ENCODE measurements at regions not wholly inside any gene's neighbourhood (a gene's known extent, or its start where the extent isn't known, plus 50 kb on each side); places are given as distances from the start of the nearest gene placed in this dataset.
"Not testable (repeated sequence)": the region's sequence is repeated elsewhere in the genome, so short reads cannot be mapped to it uniquely, and the experiment has no call there.

GRCh38 chr4:79598214-79598613 is 190.2 kb upstream of the GK2 start:
- no peak for DNase-seq
- Histone ChIP-seq H3K27ac (ENCODE audit: low read depth, low read length) (no peak overlapping the region), H3K27me3 (ENCODE audit: insufficient read depth, low read length, poor library complexity, severe bottlenecking) (no peaks in the 10 kb centered on the region), H3K4me1 (ENCODE audit: insufficient read depth, low read length) (no peaks in the 10 kb centered on the region), H3K4me3 (ENCODE audit: low read length) (no peak overlapping the region), H3K36me3 (ENCODE audit: insufficient read depth, low read length) (no peaks in the 10 kb centered on the region), H3K9me3 (ENCODE audit: low read length) (no peaks in the 10 kb centered on the region)
- Mint-ChIP-seq H3K4me3 (no peak overlapping the region), H3K9me3 (peaks cover 0 to 4% (median 0%) of the 10 kb centered on the region in 5 donors), H3K36me3 (peaks cover 0 to 1% (median 0%) of the 10 kb centered on the region in 3 donors), H3K4me1 (no peaks in the 10 kb centered on the region), H3K27ac (no peak overlapping the region), H3K27me3 (peaks cover 3% of the 10 kb centered on the region in 2 donors)
- ChIA-PET CTCF (no interaction called here), POLR2A (no interaction called here)

GRCh38 chr4:79597266-79597665 is 189.2 kb upstream of the GK2 start:
- no peaks in the 10 kb centered on the region for H3K4me1 Mint-ChIP-seq

GRCh38 chr4:79592218-79592617 is 184.2 kb upstream of the GK2 start:
- POLR2A ChIA-PET; H3K27ac Mint-ChIP-seq; H3K36me3 Mint-ChIP-seq; H3K36me3 ChIP-seq (ENCODE audit: insufficient read depth, low read length); H3K4me1 ChIP-seq (ENCODE audit: insufficient read depth, low read length); H3K27me3 Mint-ChIP-seq; H3K27ac ChIP-seq (ENCODE audit: low read depth, low read length); DNase-seq; H3K27me3 ChIP-seq (ENCODE audit: insufficient read depth, low read length, poor library complexity, severe bottlenecking); H3K9me3 Mint-ChIP-seq; CTCF ChIA-PET; H3K4me3 Mint-ChIP-seq; H3K4me1 Mint-ChIP-seq; H3K4me3 ChIP-seq (ENCODE audit: low read length); H3K9me3 ChIP-seq (ENCODE audit: low read length): not testable (repeated sequence)

More at GRCh38 chr4:79597266-79597665, 189.2 kb upstream of the GK2 start:
- H3K9me3 Mint-ChIP-seq: peaks cover 0 to 4% (median 0%) of the 10 kb centered on the region in 5 donors
- Histone ChIP-seq H3K36me3 (ENCODE audit: insufficient read depth, low read length) (no peaks in the 10 kb centered on the region), H3K27ac (ENCODE audit: low read depth, low read length) (no peak overlapping the region), H3K4me3 (ENCODE audit: low read length) (no peak overlapping the region), H3K9me3 (ENCODE audit: low read length) (no peaks in the 10 kb centered on the region), H3K27me3 (ENCODE audit: insufficient read depth, low read length, poor library complexity, severe bottlenecking) (no peaks in the 10 kb centered on the region), H3K4me1 (ENCODE audit: insufficient read depth, low read length) (no peaks in the 10 kb centered on the region)
- H3K36me3 Mint-ChIP-seq: peaks cover 0 to 1% (median 0%) of the 10 kb centered on the region in 3 donors
- no peak overlapping the region for H3K27ac Mint-ChIP-seq
- peaks cover 3% of the 10 kb centered on the region in 2 donors for H3K27me3 Mint-ChIP-seq
- no peak for DNase-seq
- ChIA-PET CTCF (no interaction called here), POLR2A (no interaction called here)
- H3K4me3 Mint-ChIP-seq: no peak overlapping the region

- H3K4me1 ChIP-seq (ENCODE audit: insufficient read depth, low read length): no peaks in the 10 kb centered on the region
- H3K27ac Mint-ChIP-seq: no peak overlapping the region
- peaks cover 0 to 3% of the 10 kb centered on the region in 2 donors for H3K27me3 Mint-ChIP-seq
- H3K27me3 ChIP-seq (ENCODE audit: insufficient read depth, low read length, poor library complexity, severe bottlenecking): no peaks in the 10 kb centered on the region
- no peak overlapping the region for H3K27ac ChIP-seq (ENCODE audit: low read depth, low read length)
- no peaks in the 10 kb centered on the region for H3K4me1 Mint-ChIP-seq
- ChIA-PET CTCF (interaction anchor here (1.5 kb wide), 1 partner anchor 11 kb away, joined by 3 read pairs; no protein-coding TSS in a partner anchor), POLR2A (no interaction called here)
- no peak for DNase-seq
- peaks cover 0 to 4% (median 2%) of the 10 kb centered on the region in 5 donors for H3K9me3 Mint-ChIP-seq
- no peaks in the 10 kb centered on the region for H3K36me3 ChIP-seq (ENCODE audit: insufficient read depth, low read length)
- no peak overlapping the region for H3K4me3 Mint-ChIP-seq
- no peaks in the 10 kb centered on the region for H3K36me3 Mint-ChIP-seq
- no peaks in the 10 kb centered on the region for H3K9me3 ChIP-seq (ENCODE audit: low read length)
- H3K4me3 ChIP-seq (ENCODE audit: low read length): no peak overlapping the region
Observed at GRCh38 chr4:79588679-79589078, 180.7 kb upstream of the GK2 start.

GRCh38 chr4:79587207-79587606 is 179.2 kb upstream of the GK2 start:
- H3K27me3 ChIP-seq (ENCODE audit: insufficient read depth, low read length, poor library complexity, severe bottlenecking); CTCF ChIA-PET; H3K4me1 ChIP-seq (ENCODE audit: insufficient read depth, low read length); H3K9me3 Mint-ChIP-seq; H3K27ac ChIP-seq (ENCODE audit: low read depth, low read length); POLR2A ChIA-PET; H3K27ac Mint-ChIP-seq; H3K9me3 ChIP-seq (ENCODE audit: low read length); H3K4me3 Mint-ChIP-seq; H3K27me3 Mint-ChIP-seq; H3K36me3 Mint-ChIP-seq; H3K36me3 ChIP-seq (ENCODE audit: insufficient read depth, low read length); H3K4me3 ChIP-seq (ENCODE audit: low read length); H3K4me1 Mint-ChIP-seq; DNase-seq: not testable (repeated sequence)

GRCh38 chr4:79585834-79586233 is 177.8 kb upstream of the GK2 start:
- DNase-seq: no peak
- Histone ChIP-seq H3K36me3 (ENCODE audit: insufficient read depth, low read length) (no peaks in the 10 kb centered on the region), H3K9me3 (ENCODE audit: low read length) (no peaks in the 10 kb centered on the region), H3K4me3 (ENCODE audit: low read length) (no peak overlapping the region), H3K27ac (ENCODE audit: low read depth, low read length) (no peak overlapping the region), H3K27me3 (ENCODE audit: insufficient read depth, low read length, poor library complexity, severe bottlenecking) (no peaks in the 10 kb centered on the region), H3K4me1 (ENCODE audit: insufficient read depth, low read length) (no peaks in the 10 kb centered on the region)
- Mint-ChIP-seq H3K36me3 (no peaks in the 10 kb centered on the region), H3K4me3 (no peak overlapping the region), H3K9me3 (peaks cover 0 to 2% (median 0%) of the 10 kb centered on the region in 5 donors), H3K4me1 (no peaks in the 10 kb centered on the region), H3K27ac (no peak overlapping the region), H3K27me3 (peaks cover 0 to 3% of the 10 kb centered on the region in 2 donors)
- ChIA-PET CTCF (no interaction called here), POLR2A (no interaction called here)

GRCh38 chr4:79585330-79585729 is 177.3 kb upstream of the GK2 start:
- H3K9me3 Mint-ChIP-seq: peaks cover 0 to 2% (median 0%) of the 10 kb centered on the region in 5 donors
- H3K4me1 Mint-ChIP-seq: no peaks in the 10 kb centered on the region
- no peak overlapping the region for H3K27ac Mint-ChIP-seq
- Histone ChIP-seq H3K4me1 (ENCODE audit: insufficient read depth, low read length) (no peaks in the 10 kb centered on the region), H3K4me3 (ENCODE audit: low read length) (no peak overlapping the region), H3K9me3 (ENCODE audit: low read length) (no peaks in the 10 kb centered on the region), H3K36me3 (ENCODE audit: insufficient read depth, low read length) (no peaks in the 10 kb centered on the region), H3K27me3 (ENCODE audit: insufficient read depth, low read length, poor library complexity, severe bottlenecking) (no peaks in the 10 kb centered on the region), H3K27ac (ENCODE audit: low read depth, low read length) (no peak overlapping the region)
- ChIA-PET POLR2A (no interaction called here), CTCF (no interaction called here)
- no peaks in the 10 kb centered on the region for H3K36me3 Mint-ChIP-seq
- DNase-seq: no peak
- peaks cover 0 to 3% of the 10 kb centered on the region in 2 donors for H3K27me3 Mint-ChIP-seq
- no peak overlapping the region for H3K4me3 Mint-ChIP-seq

GRCh38 chr4:79584902-79585301 is 176.9 kb upstream of the GK2 start:
- Mint-ChIP-seq H3K27me3 (peaks cover 0 to 3% of the 10 kb centered on the region in 2 donors), H3K36me3 (no peaks in the 10 kb centered on the region), H3K4me3 (no peak overlapping the region), H3K27ac (no peak overlapping the region), H3K9me3 (peaks cover 0 to 2% (median 0%) of the 10 kb centered on the region in 5 donors), H3K4me1 (no peaks in the 10 kb centered on the region)
- no peaks in the 10 kb centered on the region for H3K9me3 ChIP-seq (ENCODE audit: low read length)
- CTCF ChIA-PET: no interaction called here
- H3K4me1 ChIP-seq (ENCODE audit: insufficient read depth, low read length): no peaks in the 10 kb centered on the region
- no peaks in the 10 kb centered on the region for H3K36me3 ChIP-seq (ENCODE audit: insufficient read depth, low read length)
- POLR2A ChIA-PET: no interaction called here
- no peak for DNase-seq
- no peaks in the 10 kb centered on the region for H3K27me3 ChIP-seq (ENCODE audit: insufficient read depth, low read length, poor library complexity, severe bottlenecking)
- H3K27ac ChIP-seq (ENCODE audit: low read depth, low read length): no peak overlapping the region
- H3K4me3 ChIP-seq (ENCODE audit: low read length): no peak overlapping the region

- POLR2A ChIA-PET: no interaction called here
- Mint-ChIP-seq H3K36me3 (no peaks in the 10 kb centered on the region), H3K27ac (no peak overlapping the region), H3K4me3 (no peak overlapping the region), H3K9me3 (peaks cover 0 to 2% (median 0%) of the 10 kb centered on the region in 5 donors), H3K27me3 (peaks cover 0 to 3% of the 10 kb centered on the region in 2 donors), H3K4me1 (no peaks in the 10 kb centered on the region)
- Histone ChIP-seq H3K27me3 (ENCODE audit: insufficient read depth, low read length, poor library complexity, severe bottlenecking) (no peaks in the 10 kb centered on the region), H3K36me3 (ENCODE audit: insufficient read depth, low read length) (no peaks in the 10 kb centered on the region), H3K4me3 (ENCODE audit: low read length) (no peak overlapping the region), H3K9me3 (ENCODE audit: low read length) (no peaks in the 10 kb centered on the region), H3K4me1 (ENCODE audit: insufficient read depth, low read length) (no peaks in the 10 kb centered on the region), H3K27ac (ENCODE audit: low read depth, low read length) (no peak overlapping the region)
- CTCF ChIA-PET: no interaction called here
- no peak for DNase-seq
Observed at GRCh38 chr4:79584352-79584751, 176.3 kb upstream of the GK2 start.

All from CD8-positive, alpha-beta memory T cell (primary cell).